ENCODE measurements at regions not wholly inside any gene's neighbourhood (a gene's known extent, or its start where the extent isn't known, plus 50 kb on each side); places are given as distances from the start of the nearest gene placed in this dataset.

GRCh38 chr7:52955522-52955921 lies 79.9 kb upstream of the POM121L12 start:
- H3K27me3 ChIP-seq (ENCODE audit: low read length) = no peaks in the 10 kb centered on the region
- no peaks in the 10 kb centered on the region for H3K4me1 ChIP-seq (ENCODE audit: low read length)
- H4K20me1 ChIP-seq (ENCODE audit: insufficient read depth, low read depth, low read length) = no peaks in the 10 kb centered on the region
- H3K9me3 ChIP-seq (ENCODE audit: low read length) = peaks cover 8% of the 10 kb centered on the region; the same call in 1 of the 2 replicates
- H3K4me2 ChIP-seq (ENCODE audit: low read depth, low read length, poor library complexity, severe bottlenecking) = no peak overlapping the region
- H3K79me2 ChIP-seq (ENCODE audit: low read length) = no peaks in the 10 kb centered on the region
- no peak overlapping the region for H2AFZ ChIP-seq (ENCODE audit: low read length)
- no peaks in the 10 kb centered on the region for H3K36me3 ChIP-seq (ENCODE audit: insufficient read depth, low read length)
- H3K9me2 ChIP-seq (replicated peaks; ENCODE audit: insufficient read depth, low read length) = no peaks in the 10 kb centered on the region
- no peak overlapping the region for H3K4me3 ChIP-seq (ENCODE audit: low read length)
- no peak overlapping the region for H3K9ac ChIP-seq (ENCODE audit: low read length)
- no peak for DNase-seq
- no peak overlapping the region for H3K27ac ChIP-seq (ENCODE audit: low read length)

- no peak overlapping the region for H3K27ac ChIP-seq (ENCODE audit: low read length)
- H3K27me3 ChIP-seq (ENCODE audit: low read length) = no peaks in the 10 kb centered on the region
- no peak for DNase-seq
- H4K20me1 ChIP-seq (ENCODE audit: insufficient read depth, low read depth, low read length) = no peaks in the 10 kb centered on the region
- H3K9me3 ChIP-seq (ENCODE audit: low read length) = peaks cover 34% of the 10 kb centered on the region; the same call in 1 of the 2 replicates
- H3K4me1 ChIP-seq (ENCODE audit: low read length) = no peaks in the 10 kb centered on the region
- H3K4me3 ChIP-seq (ENCODE audit: low read length) = no peak overlapping the region
- H3K9me2 ChIP-seq (replicated peaks; ENCODE audit: insufficient read depth, low read length) = no peaks in the 10 kb centered on the region
- no peaks in the 10 kb centered on the region for H3K79me2 ChIP-seq (ENCODE audit: low read length)
- no peak overlapping the region for H3K9ac ChIP-seq (ENCODE audit: low read length)
- no peak overlapping the region for H2AFZ ChIP-seq (ENCODE audit: low read length)
- no peaks in the 10 kb centered on the region; the same call in 1 of the 2 replicates for H3K36me3 ChIP-seq (ENCODE audit: insufficient read depth, low read length)
- no peak overlapping the region for H3K4me2 ChIP-seq (ENCODE audit: low read depth, low read length, poor library complexity, severe bottlenecking)
These were observed 90.5 kb upstream of the POM121L12 start for GRCh38 chr7:52944921-52945320.

GRCh38 chr7:52940481-52940880 lies 95.0 kb upstream of the POM121L12 start:
- no peaks in the 10 kb centered on the region for H3K27me3 ChIP-seq (ENCODE audit: low read length)
- no peak overlapping the region for H3K27ac ChIP-seq (ENCODE audit: low read length)
- H3K4me3 ChIP-seq (ENCODE audit: low read length) = no peak overlapping the region
- H3K9ac ChIP-seq (ENCODE audit: low read length) = no peak overlapping the region
- DNase-seq = no peak
- H3K9me2 ChIP-seq (replicated peaks; ENCODE audit: insufficient read depth, low read length) = no peaks in the 10 kb centered on the region
- no peak overlapping the region for H3K4me2 ChIP-seq (ENCODE audit: low read depth, low read length, poor library complexity, severe bottlenecking)
- peaks cover 28% of the 10 kb centered on the region for H3K9me3 ChIP-seq (ENCODE audit: low read length)
- H3K79me2 ChIP-seq (ENCODE audit: low read length) = no peaks in the 10 kb centered on the region
- no peak overlapping the region for H2AFZ ChIP-seq (ENCODE audit: low read length)
- no peaks in the 10 kb centered on the region for H4K20me1 ChIP-seq (ENCODE audit: insufficient read depth, low read depth, low read length)
- H3K36me3 ChIP-seq (ENCODE audit: insufficient read depth, low read length) = no peaks in the 10 kb centered on the region
- H3K4me1 ChIP-seq (ENCODE audit: low read length) = no peaks in the 10 kb centered on the region

- Histone ChIP-seq H3K4me3 (ENCODE audit: low read length) (no peak overlapping the region), H3K27me3 (ENCODE audit: low read length) (no peaks in the 10 kb centered on the region), H3K9me3 (ENCODE audit: low read length) (peaks cover 26% of the 10 kb centered on the region), H3K4me2 (ENCODE audit: low read depth, low read length, poor library complexity, severe bottlenecking) (no peak overlapping the region), H3K27ac (ENCODE audit: low read length) (no peak overlapping the region), H3K4me1 (ENCODE audit: low read length) (no peaks in the 10 kb centered on the region), H3K9me2 (replicated peaks; ENCODE audit: insufficient read depth, low read length) (no peaks in the 10 kb centered on the region), H4K20me1 (ENCODE audit: insufficient read depth, low read depth, low read length) (no peaks in the 10 kb centered on the region), H2AFZ (ENCODE audit: low read length) (no peak overlapping the region), H3K79me2 (ENCODE audit: low read length) (no peaks in the 10 kb centered on the region), H3K9ac (ENCODE audit: low read length) (no peak overlapping the region), H3K36me3 (ENCODE audit: insufficient read depth, low read length) (no peaks in the 10 kb centered on the region)
- no peak for DNase-seq
These were observed 96.8 kb upstream of the POM121L12 start for GRCh38 chr7:52938455-52939133.

DNA sequence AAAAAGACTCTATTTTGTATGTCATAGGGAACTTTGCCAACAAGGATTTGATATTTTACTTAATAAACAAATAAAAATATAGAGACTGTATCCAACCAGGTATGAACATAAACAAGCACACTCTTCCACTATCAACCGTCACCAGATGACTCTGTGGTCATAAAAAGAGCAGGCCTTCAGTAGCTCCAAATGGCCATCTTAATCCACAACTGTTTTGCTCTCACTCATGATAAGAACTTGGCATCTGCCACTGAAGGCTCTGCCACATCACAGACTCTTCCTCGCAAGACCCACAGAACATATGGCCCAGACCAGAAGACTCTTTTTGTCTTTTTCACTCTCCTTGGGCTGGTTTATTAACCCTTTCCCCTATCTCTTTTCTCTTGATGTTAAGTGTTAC lies 98.7 kb upstream of the POM121L12 start:
- Histone ChIP-seq H3K4me1 (ENCODE audit: low read length) (no peaks in the 10 kb centered on the region), H3K36me3 (ENCODE audit: insufficient read depth, low read length) (no peaks in the 10 kb centered on the region), H3K79me2 (ENCODE audit: low read length) (no peaks in the 10 kb centered on the region), H4K20me1 (ENCODE audit: insufficient read depth, low read depth, low read length) (no peaks in the 10 kb centered on the region), H3K9me3 (ENCODE audit: low read length) (peaks cover 30% of the 10 kb centered on the region), H3K27me3 (ENCODE audit: low read length) (no peaks in the 10 kb centered on the region), H3K4me3 (ENCODE audit: low read length) (no peak overlapping the region), H3K4me2 (ENCODE audit: low read depth, low read length, poor library complexity, severe bottlenecking) (no peak overlapping the region), H3K27ac (ENCODE audit: low read length) (no peak overlapping the region), H2AFZ (ENCODE audit: low read length) (no peak overlapping the region), H3K9me2 (replicated peaks; ENCODE audit: insufficient read depth, low read length) (no peaks in the 10 kb centered on the region), H3K9ac (ENCODE audit: low read length) (no peak overlapping the region)
- DNase-seq = no peak

- H3K4me2 ChIP-seq (ENCODE audit: low read depth, low read length, poor library complexity, severe bottlenecking) = no peak overlapping the region
- no peak for DNase-seq
- no peaks in the 10 kb centered on the region for H3K79me2 ChIP-seq (ENCODE audit: low read length)
- no peaks in the 10 kb centered on the region for H4K20me1 ChIP-seq (ENCODE audit: insufficient read depth, low read depth, low read length)
- H3K27ac ChIP-seq (ENCODE audit: low read length) = no peak overlapping the region
- H3K4me3 ChIP-seq (ENCODE audit: low read length) = no peak overlapping the region
- no peaks in the 10 kb centered on the region for H3K9me2 ChIP-seq (replicated peaks; ENCODE audit: insufficient read depth, low read length)
- no peak overlapping the region for H2AFZ ChIP-seq (ENCODE audit: low read length)
- H3K9me3 ChIP-seq (ENCODE audit: low read length) = peaks cover 10% of the 10 kb centered on the region
- no peak overlapping the region for H3K9ac ChIP-seq (ENCODE audit: low read length)
- no peaks in the 10 kb centered on the region for H3K4me1 ChIP-seq (ENCODE audit: low read length)
- no peaks in the 10 kb centered on the region for H3K27me3 ChIP-seq (ENCODE audit: low read length)
- H3K36me3 ChIP-seq (ENCODE audit: insufficient read depth, low read length) = no peaks in the 10 kb centered on the region
These were observed 106.8 kb upstream of the POM121L12 start for GRCh38 chr7:52928591-52928990.

- H3K4me1 ChIP-seq (ENCODE audit: low read length) = no peaks in the 10 kb centered on the region
- H3K9ac ChIP-seq (ENCODE audit: low read length) = no peak overlapping the region
- H4K20me1 ChIP-seq (ENCODE audit: insufficient read depth, low read depth, low read length) = no peaks in the 10 kb centered on the region
- no peak overlapping the region for H3K4me2 ChIP-seq (ENCODE audit: low read depth, low read length, poor library complexity, severe bottlenecking)
- H3K9me2 ChIP-seq (replicated peaks; ENCODE audit: insufficient read depth, low read length) = no peaks in the 10 kb centered on the region
- no peak overlapping the region for H3K4me3 ChIP-seq (ENCODE audit: low read length)
- no peak overlapping the region for H3K27ac ChIP-seq (ENCODE audit: low read length)
- no peaks in the 10 kb centered on the region for H3K36me3 ChIP-seq (ENCODE audit: insufficient read depth, low read length)
- H3K79me2 ChIP-seq (ENCODE audit: low read length) = no peaks in the 10 kb centered on the region
- H3K9me3 ChIP-seq (ENCODE audit: low read length) = peaks cover 17% of the 10 kb centered on the region
- H2AFZ ChIP-seq (ENCODE audit: low read length) = no peak overlapping the region
- H3K27me3 ChIP-seq (ENCODE audit: low read length) = no peaks in the 10 kb centered on the region
- DNase-seq = no peak
These were observed 110.1 kb upstream of the POM121L12 start for GRCh38 chr7:52925332-52925731.

DNA sequence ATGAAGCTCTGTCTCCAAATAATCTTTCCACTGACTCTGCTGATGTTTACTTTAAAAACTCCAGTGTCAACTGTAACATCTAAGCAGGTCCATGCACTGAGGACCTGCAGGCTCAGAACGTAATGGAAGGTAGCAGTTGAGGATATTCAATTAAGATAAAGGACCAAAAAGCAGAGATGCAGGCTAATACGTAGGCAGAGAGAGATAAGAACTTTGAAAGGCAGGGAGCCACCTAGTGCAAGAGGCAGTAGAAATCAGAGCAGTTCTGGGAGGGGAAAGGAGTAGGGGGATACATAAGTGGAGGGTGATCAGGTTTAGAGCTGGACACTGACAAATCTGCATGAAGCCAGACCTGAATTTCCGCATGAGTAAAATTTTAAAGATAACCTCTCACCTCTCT lies 114.5 kb upstream of the POM121L12 start:
- no peak overlapping the region for H3K4me2 ChIP-seq (ENCODE audit: low read depth, low read length, poor library complexity, severe bottlenecking)
- H2AFZ ChIP-seq (ENCODE audit: low read length) = no peak overlapping the region
- no peak overlapping the region for H3K9ac ChIP-seq (ENCODE audit: low read length)
- no peaks in the 10 kb centered on the region for H3K9me2 ChIP-seq (replicated peaks; ENCODE audit: insufficient read depth, low read length)
- H3K4me3 ChIP-seq (ENCODE audit: low read length) = no peak overlapping the region
- H3K27me3 ChIP-seq (ENCODE audit: low read length) = no peaks in the 10 kb centered on the region
- no peaks in the 10 kb centered on the region for H4K20me1 ChIP-seq (ENCODE audit: insufficient read depth, low read depth, low read length)
- no peak overlapping the region for H3K27ac ChIP-seq (ENCODE audit: low read length)
- no peaks in the 10 kb centered on the region for H3K79me2 ChIP-seq (ENCODE audit: low read length)
- H3K36me3 ChIP-seq (ENCODE audit: insufficient read depth, low read length) = no peaks in the 10 kb centered on the region
- DNase-seq = no peak
- no peaks in the 10 kb centered on the region for H3K4me1 ChIP-seq (ENCODE audit: low read length)
- H3K9me3 ChIP-seq (ENCODE audit: low read length) = peaks cover 24% of the 10 kb centered on the region

All from Karpas-422 (cell line).